C1 segment of cervical spinal cord (tissue), 14 donors: ENCODE measurements at regions not wholly inside any gene's neighbourhood (a gene's known extent, or its start where the extent isn't known, plus 50 kb on each side); places are given as distances from the start of the nearest gene placed in this dataset.
"Not testable (repeated sequence)": the region's sequence is repeated elsewhere in the genome, so short reads cannot be mapped to it uniquely, and the experiment has no call there.

Source experiments
- DNase-seq, 14 donors: peaks; one replicate each; lab custom pipeline; 2025; lab: John Stamatoyannopoulos, UW

GRCh38 chr5:25570067-25570583 is 925.3 kb upstream of the CDH10 start:
- DNase-seq, result no peak

GRCh38 chr5:25568989-25569625 is 924.3 kb upstream of the CDH10 start:
- no peak for DNase-seq

- no peak for DNase-seq
These were observed 923.5 kb upstream of the CDH10 start for GRCh38 chr5:25568294-25568693.

GRCh38 chr5:25567881-25568280 is 923.1 kb upstream of the CDH10 start:
- no peak for DNase-seq

GRCh38 chr5:25562656-25563055 is 917.9 kb upstream of the CDH10 start:
- DNase-seq, result no peak

GRCh38 chr5:25554077-25554476 is 909.3 kb upstream of the CDH10 start:
- no peak for DNase-seq

- no peak for DNase-seq
These were observed 908.2 kb upstream of the CDH10 start for GRCh38 chr5:25552871-25553481.

GRCh38 chr5:25550793-25551192 is 906.0 kb upstream of the CDH10 start:
- DNase-seq, result no peak

GRCh38 chr5:25544652-25545249 is 900.0 kb upstream of the CDH10 start:
- DNase-seq, result peak in 4 of 14 donors; percentile 1 to 4 (median 2)

GRCh38 chr5:25540628-25541027 is 895.9 kb upstream of the CDH10 start:
- DNase-seq, result no peak

- no peak for DNase-seq
These were observed 894.8 kb upstream of the CDH10 start for GRCh38 chr5:25539536-25539935.

- DNase-seq, result not testable (repeated sequence)
These were observed 891.7 kb upstream of the CDH10 start for GRCh38 chr5:25536461-25536860.

- no peak for DNase-seq
These were observed 871.4 kb upstream of the CDH10 start for GRCh38 chr5:25516141-25516540.

GRCh38 chr5:25515525-25515924 is 870.7 kb upstream of the CDH10 start:
- DNase-seq, result no peak

GRCh38 chr5:25510692-25511091 is 865.9 kb upstream of the CDH10 start:
- DNase-seq, result not testable (repeated sequence)

- DNase-seq, result not testable (repeated sequence)
These were observed 863.2 kb upstream of the CDH10 start for GRCh38 chr5:25508011-25508410.

- no peak for DNase-seq
These were observed 855.9 kb upstream of the CDH10 start for GRCh38 chr5:25500635-25501034.

- DNase-seq, result no peak
These were observed 845.2 kb upstream of the CDH10 start for GRCh38 chr5:25489834-25490538.

GRCh38 chr5:25488119-25488518 is 843.3 kb upstream of the CDH10 start:
- no peak for DNase-seq

GRCh38 chr5:25484391-25484790 is 839.6 kb upstream of the CDH10 start:
- DNase-seq, result no peak

- no peak for DNase-seq
These were observed 836.7 kb upstream of the CDH10 start for GRCh38 chr5:25481463-25481862.

GRCh38 chr5:25459082-25459481 is 814.3 kb upstream of the CDH10 start:
- DNase-seq, result no peak
